Esophagus muscularis mucosa (tissue), 4 donors: ENCODE measurements at regions not wholly inside any gene's neighbourhood (a gene's known extent, or its start where the extent isn't known, plus 50 kb on each side); places are given as distances from the start of the nearest gene placed in this dataset.
A peak's percentile ranks its signal among the peaks of the same experiment; 100 is the strongest.

ENCODE experiments used
- DNase-seq: peaks from one replicate; pipeline ENCODE4 v3.0.0-alpha.2; 2017; ENCODE audit errors: extremely low spot score
- H3K27ac ChIP-seq, 4 donors: fragments of 200-600 bp; sonication (generic); replicated peaks in 1 of 4; 1 replicate in 3 of 4; 2 replicates in 1 of 4; pipeline ENCODE4 v1.5.1; 2016 to 2019; ENCODE audit warnings: mild to moderate bottlenecking in 1 of 4
- H3K27me3 ChIP-seq, 4 donors: fragments of 200-600 bp; sonication (generic); one replicate each; pipeline versions ENCODE4 v1.5.1 to v1.6.0; 2016 to 2019
- H3K36me3 ChIP-seq, 4 donors: fragments of 200-600 bp; sonication (generic); one replicate each; pipeline ENCODE4 v1.5.1; 2016 to 2019
- H3K4me1 ChIP-seq, 4 donors: fragments of 200-600 bp; sonication (generic); one replicate each; pipeline ENCODE4 v1.5.1; 2016 to 2019
- H3K4me3 ChIP-seq, 4 donors: fragments of 200-600 bp; sonication (generic); 1 replicate in 2 of 4; 2 replicates in 2 of 4; pipeline ENCODE4 v1.5.1; 2016 to 2019; ENCODE audit warnings: mild to moderate bottlenecking in 4 of 4, moderate library complexity in 1 of 4
- H3K9me3 ChIP-seq, 4 donors: fragments of 200-600 bp; sonication (generic); 1 replicate in 3 of 4; 2 replicates in 1 of 4; pipeline ENCODE4 v1.5.1; 2016 to 2019
- CTCF ChIP-seq, 3 experiments: fragments of 200-600 bp in 2 of 3; fragments of 450-650 bp in 1 of 3; sonication (generic) in 2 of 3; IDR thresholded peaks; one replicate each; pipeline ENCODE4 v1.5.1; 2017 to 2019; ENCODE audit warnings: antibody characterized with exemption in 3 of 3, mild to moderate bottlenecking in 2 of 3, moderate library complexity in 1 of 3
- EP300 ChIP-seq: sonication (generic); formaldehyde crosslinking; IDR thresholded peaks from one replicate; pipeline ENCODE4 v1.6.1; 2017; ENCODE audit warnings: antibody characterized with exemption
- POLR2A ChIP-seq: fragments of 450-650 bp; IDR thresholded peaks from one replicate; pipeline ENCODE4 v1.6.1; 2017; ENCODE audit warnings: antibody characterized with exemption, moderate library complexity, mild to moderate bottlenecking, low read depth
- POLR2AphosphoS5 ChIP-seq, 2 donors: sonication (generic); formaldehyde crosslinking; IDR thresholded peaks; one replicate each; pipeline ENCODE4 v1.6.1; 2017; ENCODE audit warnings: antibody characterized with exemption in 2 of 2
- WGBS: methylation state at CpG from one replicate; pipeline ENCODE4 v1.1.5; 2018; 5-methylcytosine and 5-hydroxymethylcytosine counted together
- intact Hi-C: fragments of 100-400 bp; cut with DNase I; formaldehyde crosslinking; loops from one replicate; pipeline ENCODE4 v1.15.1; 2023

GRCh38 chr7:46558482-46559193 is 637.6 kb upstream of the IGFBP3 start:
- H3K9me3 ChIP-seq, result peaks cover 0 to 6% (median 3%) of the 10 kb centered on the region in 4 donors
- DNase-seq, result no peak
- peaks cover 0 to 37% (median 30%) of the 10 kb centered on the region in 4 donors for H3K4me1 ChIP-seq
- TF ChIP-seq POLR2A, result no peak
- TF ChIP-seq POLR2AphosphoS5 (IDR thresholded peaks at IDR 0.05), result no peak
- TF ChIP-seq CTCF (IDR thresholded peaks at IDR 0.05), result no peak
- no peak for TF ChIP-seq EP300
- H3K36me3 ChIP-seq, result no peaks in the 10 kb centered on the region
- H3K4me3 ChIP-seq, result no peak overlapping the region
- no peaks in the 10 kb centered on the region for H3K27me3 ChIP-seq
- intact Hi-C loops, result no loop called here
- WGBS, result 54% methylated on average over 3 of the region's 3 CpGs
- peak overlapping the region in 3 of 4 donors; percentile 71 to 80 (median 75) for H3K27ac ChIP-seq

GRCh38 chr7:46557781-46558180 is 636.7 kb upstream of the IGFBP3 start:
- peak overlapping the region; percentile 67 to 80 (median 73) for H3K27ac ChIP-seq
- H3K9me3 ChIP-seq, result peaks cover 0 to 6% (median 2%) of the 10 kb centered on the region in 4 donors
- TF ChIP-seq EP300 (no peak), POLR2A (no peak), CTCF (IDR thresholded peaks at IDR 0.05) (no peak), POLR2AphosphoS5 (IDR thresholded peaks at IDR 0.05) (no peak)
- H3K4me1 ChIP-seq, result peaks cover 0 to 37% (median 30%) of the 10 kb centered on the region in 4 donors
- 34% methylated on average over 3 of the region's 3 CpGs for WGBS
- DNase-seq, result no peak
- peak overlapping the region in 1 of 4 donors; percentile 23 for H3K4me3 ChIP-seq
- H3K27me3 ChIP-seq, result no peaks in the 10 kb centered on the region
- intact Hi-C loops, result no loop called here
- H3K36me3 ChIP-seq, result no peaks in the 10 kb centered on the region

GRCh38 chr7:46557295-46557711 is 636.2 kb upstream of the IGFBP3 start:
- peak overlapping the region; percentile 67 to 80 (median 73) for H3K27ac ChIP-seq
- DNase-seq, result no peak
- peaks cover 0 to 37% (median 30%) of the 10 kb centered on the region in 4 donors for H3K4me1 ChIP-seq

GRCh38 chr7:46554688-46555422 is 633.8 kb upstream of the IGFBP3 start:
- H3K9me3 ChIP-seq, result no peaks in the 10 kb centered on the region
- no peak for DNase-seq
- TF ChIP-seq EP300 (no peak), POLR2AphosphoS5 (IDR thresholded peaks at IDR 0.05) (no peak), CTCF (IDR thresholded peaks at IDR 0.05) (no peak), POLR2A (no peak)
- no peak overlapping the region for H3K27ac ChIP-seq
- no peaks in the 10 kb centered on the region for H3K36me3 ChIP-seq
- H3K4me3 ChIP-seq, result no peak overlapping the region
- peaks cover 0 to 37% (median 30%) of the 10 kb centered on the region in 4 donors for H3K4me1 ChIP-seq
- intact Hi-C loops, result no loop called here
- 92% methylated on average over 3 of the region's 3 CpGs for WGBS
- no peaks in the 10 kb centered on the region for H3K27me3 ChIP-seq

More at GRCh38 chr7:46557295-46557711, 636.2 kb upstream of the IGFBP3 start:
- Histone ChIP-seq H3K9me3 (peaks cover 0 to 6% (median 2%) of the 10 kb centered on the region in 4 donors), H3K4me3 (peak overlapping the region in 3 of 4 donors; percentile 5 to 25 (median 23)), H3K36me3 (no peaks in the 10 kb centered on the region), H3K27me3 (no peaks in the 10 kb centered on the region)
- WGBS, result 30% methylated on average over 5 of the region's 5 CpGs
- TF ChIP-seq POLR2AphosphoS5 (IDR thresholded peaks at IDR 0.05), result peak; percentile 40 to 58
- no peak for TF ChIP-seq CTCF (IDR thresholded peaks at IDR 0.05)
- no peak for TF ChIP-seq EP300
- no peak for TF ChIP-seq POLR2A
- intact Hi-C loops, result no loop called here
